GM18502 (cell line): ENCODE measurements at regions not wholly inside any gene's neighbourhood (a gene's known extent, or its start where the extent isn't known, plus 50 kb on each side); places are given as distances from the start of the nearest gene placed in this dataset.

ENCODE experiments used
- ATAC-seq: cut with Tn5 transposase; IDR thresholded peaks from one replicate; pipeline ENCODE4 v1.9.1; 2021; ENCODE audit warnings: mild to moderate bottlenecking; ENCODE audit not compliant: unreplicated experiment, poor library complexity

- no peak for ATAC-seq
Observed at GRCh38 chr14:54200726-54201125, 196.1 kb upstream of the CDKN3 start.

- no peak for ATAC-seq
Observed at GRCh38 chr14:54202288-54202687, 194.5 kb upstream of the CDKN3 start.

- ATAC-seq = no peak
Observed at GRCh38 chr14:54206516-54206915, 190.3 kb upstream of the CDKN3 start.

GRCh38 chr14:54207075-54207474 is 189.7 kb upstream of the CDKN3 start:
- no peak for ATAC-seq

GRCh38 chr14:54207476-54208462 is 189.0 kb upstream of the CDKN3 start:
- ATAC-seq = no peak

- no peak for ATAC-seq
Observed at GRCh38 chr14:54208751-54209150, 188.1 kb upstream of the CDKN3 start.

GRCh38 chr14:54209511-54210250 is 187.1 kb upstream of the CDKN3 start:
- ATAC-seq = no peak

GRCh38 chr14:54211551-54212308 is 185.1 kb upstream of the CDKN3 start:
- ATAC-seq = no peak

- ATAC-seq = no peak
Observed at GRCh38 chr14:54213536-54213935, 183.3 kb upstream of the CDKN3 start.

GRCh38 chr14:54216827-54217226 is 180.0 kb upstream of the CDKN3 start:
- ATAC-seq = no peak

GRCh38 chr14:54219261-54220070 is 177.3 kb upstream of the CDKN3 start:
- no peak for ATAC-seq

- ATAC-seq = no peak
Observed at GRCh38 chr14:54220071-54220703, 176.6 kb upstream of the CDKN3 start.

- ATAC-seq = no peak
Observed at GRCh38 chr14:54220704-54221431, 175.9 kb upstream of the CDKN3 start.

GRCh38 chr14:54221432-54221803 is 175.4 kb upstream of the CDKN3 start:
- ATAC-seq = no peak

GRCh38 chr14:54221971-54222370 is 174.8 kb upstream of the CDKN3 start:
- ATAC-seq = no peak

- ATAC-seq = no peak
Observed at GRCh38 chr14:54223831-54224402, 172.9 kb upstream of the CDKN3 start.

GRCh38 chr14:54225457-54226060 is 171.2 kb upstream of the CDKN3 start:
- ATAC-seq = no peak

- ATAC-seq = no peak
Observed at GRCh38 chr14:54226103-54226502, 170.7 kb upstream of the CDKN3 start.
